Panc1 (cell line): ENCODE measurements at regions not wholly inside any gene's neighbourhood (a gene's known extent, or its start where the extent isn't known, plus 50 kb on each side); places are given as distances from the start of the nearest gene placed in this dataset.

Experiments
- ATAC-seq: fragments of 200-7000 bp; cut with Tn5 transposase; 2 replicates; pipeline ENCODE4 v1.9.1; 2020; ENCODE audit warnings: mild to moderate bottlenecking, moderate library complexity
- BruUV-seq: library from RNA; stranded (reverse); fragments of 400-500 nt; replicated peaks from 2 replicates; lab custom pipeline; 2021; lab: Mats Ljungman, UMichigan
- CTCF ChIA-PET: fragments of 300-600 bp; sonication (Branson Sonifier 250); formaldehyde crosslinking; loops from one replicate; lab custom pipeline; 2022; ENCODE audit warnings: antibody characterized with exemption; lab: Charles Lee
- POLR2A ChIA-PET: fragments of 300-600 bp; sonication (Branson Sonifier 250); formaldehyde crosslinking; loops from one replicate; lab custom pipeline; 2022; ENCODE audit warnings: antibody characterized with exemption; lab: Charles Lee
- DNase-seq: peaks from one replicate; pipeline ENCODE4 v3.0.0-alpha.2; 2010; ENCODE audit warnings: low read depth, low spot score
- H3K27ac ChIP-seq: 2 replicates; pipeline ENCODE4 v1.5.1; 2011; ENCODE audit warnings: mild to moderate bottlenecking, low read length, inconsistent platforms
- H3K27me3 ChIP-seq: fragments of 200-500 bp; sonication (Bioruptor generic); 2 replicates; pipeline ENCODE4 v1.6.0; 2014; ENCODE audit warnings: low read length, inconsistent platforms; ENCODE audit not compliant: control insufficient read depth, insufficient read depth
- H3K36me3 ChIP-seq: fragments of 200-500 bp; sonication (Bioruptor generic); 2 replicates; pipeline ENCODE4 v1.5.1; 2014; ENCODE audit warnings: inconsistent platforms, mild to moderate bottlenecking, low read length, moderate library complexity; ENCODE audit not compliant: control insufficient read depth, insufficient read depth
- H3K4me1 ChIP-seq: 2 replicates; pipeline ENCODE4 v1.5.1; 2011; ENCODE audit warnings: inconsistent platforms, mild to moderate bottlenecking, low read length, moderate library complexity; ENCODE audit not compliant: control insufficient read depth, insufficient read depth
- H3K4me3 ChIP-seq, 2 experiments: 2 replicates each; pipeline ENCODE4 v1.5.1; 2011 to 2012; ENCODE audit warnings: low read depth in 2 of 2, low read length in 2 of 2, mild to moderate bottlenecking in 2 of 2, inconsistent platforms in 1 of 2, moderate library complexity in 1 of 2
- H3K9me3 ChIP-seq: fragments of 200-500 bp; sonication (Bioruptor generic); 2 replicates; pipeline ENCODE4 v1.5.1; 2014; ENCODE audit warnings: low read depth, mild to moderate bottlenecking, inconsistent platforms, low read length, moderate library complexity; ENCODE audit not compliant: control insufficient read depth, insufficient read depth
- POLR2AphosphoS5 ChIP-seq: IDR thresholded peaks from 2 replicates; pipeline ENCODE4 v1.6.1; 2012; ENCODE audit warnings: mild to moderate bottlenecking, low read depth, low read length, moderate library complexity
- SIN3A ChIP-seq: IDR thresholded peaks from 2 replicates; pipeline ENCODE4 v1.6.1; 2012; ENCODE audit warnings: low read depth, mild to moderate bottlenecking, low read length, moderate library complexity, borderline replicate concordance; ENCODE audit not compliant: insufficient read depth
- TCF7L2 ChIP-seq: IDR thresholded peaks from 2 replicates; pipeline ENCODE4 v1.6.1; 2011; ENCODE audit warnings: mild to moderate bottlenecking, low read depth, low read length, inconsistent platforms
- in situ Hi-C: cut with HindIII; loops from 2 replicates; pipeline ENCODE4 v1.10.0; 2016; ENCODE audit warnings: low sequenced_read_pairs, low pct_unique_long_range_greater_than_20kb
- intact Hi-C: fragments of 100-400 bp; cut with micrococcal nuclease; formaldehyde crosslinking; loops from one replicate; pipeline ENCODE4 v1.10.0; 2022; ENCODE audit not compliant: unreplicated experiment
- TF ChIP-seq, protein P1 (sequence below), 2 experiments: IDR thresholded peaks; 2 replicates each; pipeline ENCODE4 v1.6.1; 2011 to 2012; ENCODE audit warnings: low read depth in 2 of 2, control low read depth in 1 of 2, low read length in 1 of 2, mild to moderate bottlenecking in 1 of 2, moderate library complexity in 1 of 2; ENCODE audit not compliant: insufficient read depth in 1 of 2
- TF ChIP-seq, protein P2 (sequence below): fragments of 450-650 bp; IDR thresholded peaks from 2 replicates; pipeline ENCODE4 v1.5.1; 2017; ENCODE audit warnings: mild to moderate bottlenecking

DNA sequence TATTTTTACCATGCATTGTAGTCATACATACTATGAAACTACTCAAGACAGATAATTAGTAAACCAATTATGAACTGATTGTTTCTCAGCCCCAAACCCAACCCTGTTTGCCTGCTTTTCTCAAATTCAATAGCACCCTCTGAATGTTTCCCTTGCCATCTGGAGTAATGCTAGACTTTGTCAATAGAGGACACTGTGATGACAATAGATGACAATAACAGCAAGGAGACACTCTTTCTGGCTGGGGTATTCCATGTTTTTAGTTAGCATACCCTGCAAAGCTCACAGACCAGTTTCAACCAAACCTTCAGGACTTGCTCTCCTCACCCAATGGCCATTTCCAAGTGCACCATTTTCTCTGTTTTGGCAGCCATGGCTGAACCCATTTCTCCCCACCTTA, 108.5 kb upstream of the LRRC7 start:
- DNase-seq (no peak), ATAC-seq (no peak)
- intact Hi-C loops: no loop called here

DNA sequence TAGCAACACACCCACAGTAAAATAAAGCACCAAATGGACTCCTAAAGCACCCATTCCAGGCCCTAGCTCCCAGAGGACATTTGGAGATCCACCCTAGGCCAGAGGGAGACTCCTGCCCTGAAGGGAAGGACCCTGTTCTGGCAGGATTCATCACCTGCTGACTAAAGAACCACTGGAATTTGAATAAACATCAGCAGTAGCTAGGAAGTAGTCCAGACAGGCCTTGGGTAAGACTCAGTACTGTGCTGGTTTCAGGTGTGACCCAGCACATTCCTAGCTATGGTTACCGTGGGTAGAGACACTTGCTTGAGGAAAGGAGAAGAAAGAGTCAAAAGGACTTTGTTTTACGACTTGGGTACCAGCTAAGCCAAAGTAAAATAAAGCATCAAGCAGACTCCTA, 92.7 kb upstream of the LRRC7 start:
- Histone ChIP-seq H3K27me3 (no peaks in the 10 kb centered on the region), H3K4me3 (no peak overlapping the region), H3K27ac (no peak overlapping the region), H3K36me3 (no peaks in the 10 kb centered on the region), H3K9me3 (no peaks in the 10 kb centered on the region), H3K4me1 (no peaks in the 10 kb centered on the region)
- no peak for DNase-seq
- BruUV-seq: no TSS peak
- no peak for TF ChIP-seq SIN3A
- intact Hi-C loops (no loop called here), in situ Hi-C loops (no loop called here)
- ChIA-PET POLR2A (no interaction called here), CTCF (interaction anchor here (0.6 kb wide), 1 partner anchor 10 kb away, joined by 3 read pairs; no protein-coding TSS in a partner anchor)
- no peak for ATAC-seq

More for the DNA sequence above, 108.5 kb upstream of the LRRC7 start:
- ChIA-PET POLR2A (no interaction called here), CTCF (no interaction called here)
- Histone ChIP-seq H3K4me3 (no peak overlapping the region), H3K27ac (no peak overlapping the region), H3K36me3 (no peaks in the 10 kb centered on the region), H3K9me3 (no peaks in the 10 kb centered on the region), H3K4me1 (no peaks in the 10 kb centered on the region), H3K27me3 (no peaks in the 10 kb centered on the region)
- TF ChIP-seq, protein P1, sequence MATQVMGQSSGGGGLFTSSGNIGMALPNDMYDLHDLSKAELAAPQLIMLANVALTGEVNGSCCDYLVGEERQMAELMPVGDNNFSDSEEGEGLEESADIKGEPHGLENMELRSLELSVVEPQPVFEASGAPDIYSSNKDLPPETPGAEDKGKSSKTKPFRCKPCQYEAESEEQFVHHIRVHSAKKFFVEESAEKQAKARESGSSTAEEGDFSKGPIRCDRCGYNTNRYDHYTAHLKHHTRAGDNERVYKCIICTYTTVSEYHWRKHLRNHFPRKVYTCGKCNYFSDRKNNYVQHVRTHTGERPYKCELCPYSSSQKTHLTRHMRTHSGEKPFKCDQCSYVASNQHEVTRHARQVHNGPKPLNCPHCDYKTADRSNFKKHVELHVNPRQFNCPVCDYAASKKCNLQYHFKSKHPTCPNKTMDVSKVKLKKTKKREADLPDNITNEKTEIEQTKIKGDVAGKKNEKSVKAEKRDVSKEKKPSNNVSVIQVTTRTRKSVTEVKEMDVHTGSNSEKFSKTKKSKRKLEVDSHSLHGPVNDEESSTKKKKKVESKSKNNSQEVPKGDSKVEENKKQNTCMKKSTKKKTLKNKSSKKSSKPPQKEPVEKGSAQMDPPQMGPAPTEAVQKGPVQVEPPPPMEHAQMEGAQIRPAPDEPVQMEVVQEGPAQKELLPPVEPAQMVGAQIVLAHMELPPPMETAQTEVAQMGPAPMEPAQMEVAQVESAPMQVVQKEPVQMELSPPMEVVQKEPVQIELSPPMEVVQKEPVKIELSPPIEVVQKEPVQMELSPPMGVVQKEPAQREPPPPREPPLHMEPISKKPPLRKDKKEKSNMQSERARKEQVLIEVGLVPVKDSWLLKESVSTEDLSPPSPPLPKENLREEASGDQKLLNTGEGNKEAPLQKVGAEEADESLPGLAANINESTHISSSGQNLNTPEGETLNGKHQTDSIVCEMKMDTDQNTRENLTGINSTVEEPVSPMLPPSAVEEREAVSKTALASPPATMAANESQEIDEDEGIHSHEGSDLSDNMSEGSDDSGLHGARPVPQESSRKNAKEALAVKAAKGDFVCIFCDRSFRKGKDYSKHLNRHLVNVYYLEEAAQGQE (IDR thresholded peaks at IDR 0.05; ENCODE audit: insufficient read depth in 1 of 2, low read depth in 2 of 2, low read length in 1 of 2): no peak
- TF ChIP-seq POLR2AphosphoS5 (no peak), TCF7L2 (no peak), SIN3A (no peak)
- TF ChIP-seq, protein P2, sequence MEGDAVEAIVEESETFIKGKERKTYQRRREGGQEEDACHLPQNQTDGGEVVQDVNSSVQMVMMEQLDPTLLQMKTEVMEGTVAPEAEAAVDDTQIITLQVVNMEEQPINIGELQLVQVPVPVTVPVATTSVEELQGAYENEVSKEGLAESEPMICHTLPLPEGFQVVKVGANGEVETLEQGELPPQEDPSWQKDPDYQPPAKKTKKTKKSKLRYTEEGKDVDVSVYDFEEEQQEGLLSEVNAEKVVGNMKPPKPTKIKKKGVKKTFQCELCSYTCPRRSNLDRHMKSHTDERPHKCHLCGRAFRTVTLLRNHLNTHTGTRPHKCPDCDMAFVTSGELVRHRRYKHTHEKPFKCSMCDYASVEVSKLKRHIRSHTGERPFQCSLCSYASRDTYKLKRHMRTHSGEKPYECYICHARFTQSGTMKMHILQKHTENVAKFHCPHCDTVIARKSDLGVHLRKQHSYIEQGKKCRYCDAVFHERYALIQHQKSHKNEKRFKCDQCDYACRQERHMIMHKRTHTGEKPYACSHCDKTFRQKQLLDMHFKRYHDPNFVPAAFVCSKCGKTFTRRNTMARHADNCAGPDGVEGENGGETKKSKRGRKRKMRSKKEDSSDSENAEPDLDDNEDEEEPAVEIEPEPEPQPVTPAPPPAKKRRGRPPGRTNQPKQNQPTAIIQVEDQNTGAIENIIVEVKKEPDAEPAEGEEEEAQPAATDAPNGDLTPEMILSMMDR: no peak
- in situ Hi-C loops: no loop called here
- no TSS peak for BruUV-seq

DNA sequence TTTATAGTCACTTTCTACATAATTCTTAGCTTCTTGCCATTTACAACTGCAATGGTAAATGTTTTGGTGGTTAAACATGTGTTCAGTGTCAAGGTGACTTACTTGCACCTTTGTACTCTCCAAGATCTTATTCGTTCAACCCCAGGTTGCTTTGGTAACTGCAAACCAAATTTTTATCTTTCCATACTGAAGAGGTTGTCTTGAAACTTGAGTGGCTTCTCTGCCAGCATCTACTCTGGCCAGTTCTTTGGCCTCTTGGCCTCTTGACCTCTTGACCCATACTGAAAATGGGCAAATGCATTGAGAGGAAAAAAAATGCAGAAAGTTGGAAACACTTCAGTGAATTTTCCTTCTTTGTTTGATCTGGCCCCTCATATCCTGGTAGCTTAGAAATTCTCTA, 88.0 kb upstream of the LRRC7 start:
- BruUV-seq: no TSS peak
- POLR2A ChIA-PET: no interaction called here
- ATAC-seq: no peak

More for the DNA sequence above, 88.0 kb upstream of the LRRC7 start:
- Histone ChIP-seq H3K27ac (no peak overlapping the region), H3K9me3 (no peaks in the 10 kb centered on the region; the same call in 1 of the 2 replicates), H3K27me3 (no peaks in the 10 kb centered on the region), H3K4me1 (no peaks in the 10 kb centered on the region), H3K4me3 (no peak overlapping the region), H3K36me3 (no peaks in the 10 kb centered on the region)
- intact Hi-C loops: no loop called here
- no peak for TF ChIP-seq SIN3A
- no peak for TF ChIP-seq POLR2AphosphoS5
- TF ChIP-seq TCF7L2: no peak
- TF ChIP-seq, protein P1 (IDR thresholded peaks at IDR 0.05; ENCODE audit: insufficient read depth in 1 of 2, low read depth in 2 of 2, low read length in 1 of 2): no peak
- TF ChIP-seq, protein P2: no peak
- CTCF ChIA-PET: no interaction called here
- DNase-seq: no peak
- in situ Hi-C loops: no loop called here
